OCI-LY3 (cell line): ENCODE measurements at regions not wholly inside any gene's neighbourhood (a gene's known extent, or its start where the extent isn't known, plus 50 kb on each side); places are given as distances from the start of the nearest gene placed in this dataset.

Experiments
- H2AFZ ChIP-seq: fragments of 200-600, 300-600 bp; shearing (Covaris generic); 2 replicates; pipeline ENCODE4 v1.6.0; 2014; ENCODE audit warnings: antibody characterized with exemption, low read depth, low read length
- H3K27ac ChIP-seq: fragments of 200-600, 300-600 bp; sonication (generic); 2 replicates; pipeline ENCODE4 v1.5.1; 2014; ENCODE audit warnings: mild to moderate bottlenecking, low read length, moderate library complexity, mixed read lengths
- H3K27me3 ChIP-seq: fragments of 200-600, 300-600 bp; sonication (generic); 2 replicates; pipeline ENCODE4 v1.6.1; 2014; ENCODE audit warnings: low read depth, low read length, mixed read lengths
- H3K36me3 ChIP-seq: fragments of 200-600, 300-600 bp; sonication (generic); replicated peaks from 2 replicates; pipeline ENCODE3; 2014; ENCODE audit warnings: low read depth, low read length, mixed read lengths
- H3K4me1 ChIP-seq: fragments of 300-600, 200-600 bp; sonication (generic); 2 replicates; pipeline ENCODE4 v1.6.1; 2014; ENCODE audit warnings: low read length, mixed read lengths
- H3K4me2 ChIP-seq: fragments of 200-600, 300-600 bp; sonication (generic); 2 replicates; pipeline ENCODE4 v1.6.1; 2014; ENCODE audit warnings: low read length, mixed read lengths
- H3K4me3 ChIP-seq: fragments of 300-600, 200-600 bp; sonication (generic); 2 replicates; pipeline ENCODE4 v1.5.1; 2014; ENCODE audit warnings: antibody characterized with exemption, mild to moderate bottlenecking, low read length, moderate library complexity
- H3K79me2 ChIP-seq: fragments of 300-600, 200-600 bp; shearing (Covaris generic); 2 replicates; pipeline ENCODE4 v1.6.1; 2014; ENCODE audit warnings: mild to moderate bottlenecking, low read length, mixed read lengths
- H3K9ac ChIP-seq: fragments of 300-600, 200-600 bp; shearing (Covaris generic); 2 replicates; pipeline ENCODE4 v1.6.0; 2014; ENCODE audit warnings: mild to moderate bottlenecking, low read length, moderate library complexity
- H3K9me3 ChIP-seq: fragments of 200-600, 300-600 bp; shearing (Covaris generic); 2 replicates; pipeline ENCODE4 v1.6.1; 2014; ENCODE audit warnings: low read length, mixed read lengths; ENCODE audit not compliant: insufficient read depth
- H4K20me1 ChIP-seq: fragments of 200-600, 300-600 bp; sonication (generic); 2 replicates; pipeline ENCODE4 v1.6.1; 2016; ENCODE audit warnings: low read length, mixed read lengths; ENCODE audit not compliant: insufficient read depth
- EZH2phosphoT487 ChIP-seq: fragments of 200-600 bp; shearing (Covaris generic); IDR thresholded peaks from 2 replicates; pipeline ENCODE4 v1.6.1; 2018; ENCODE audit warnings: antibody characterized with exemption, mixed run types, low read depth
- TF ChIP-seq, protein P1 (sequence below): fragments of 200-600, 300-600 bp; sonication (generic); IDR thresholded peaks from 2 replicates; pipeline ENCODE4 v1.5.1; 2014; ENCODE audit warnings: antibody characterized with exemption, low read length, low read depth

DNA sequence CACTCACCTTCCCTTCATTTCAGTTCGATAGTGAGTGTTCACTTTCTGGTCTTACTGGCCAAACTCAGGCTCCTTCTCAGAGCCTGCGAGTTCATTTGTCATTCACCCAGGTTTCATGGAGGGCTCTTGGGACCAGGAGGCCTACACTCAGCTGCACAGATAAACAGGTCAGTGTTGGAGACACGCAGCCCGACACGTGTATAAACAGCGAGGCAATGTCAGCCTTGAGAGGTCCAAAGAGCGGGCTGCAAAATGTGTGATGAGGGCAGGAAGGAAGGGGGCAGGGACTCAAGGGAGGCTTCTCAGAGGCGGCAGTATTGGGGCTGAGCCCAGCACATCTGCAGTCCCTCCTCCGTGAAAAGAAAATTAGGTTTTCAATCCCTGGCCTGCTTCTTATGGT, 82.6 kb upstream of the ZNF618 start:
- H3K9ac ChIP-seq: no peak overlapping the region
- H3K4me3 ChIP-seq: no peak overlapping the region
- H4K20me1 ChIP-seq: no peaks in the 10 kb centered on the region
- H3K9me3 ChIP-seq: no peaks in the 10 kb centered on the region
- H3K4me1 ChIP-seq: no peaks in the 10 kb centered on the region
- TF ChIP-seq EZH2phosphoT487: no peak
- TF ChIP-seq, protein P1, sequence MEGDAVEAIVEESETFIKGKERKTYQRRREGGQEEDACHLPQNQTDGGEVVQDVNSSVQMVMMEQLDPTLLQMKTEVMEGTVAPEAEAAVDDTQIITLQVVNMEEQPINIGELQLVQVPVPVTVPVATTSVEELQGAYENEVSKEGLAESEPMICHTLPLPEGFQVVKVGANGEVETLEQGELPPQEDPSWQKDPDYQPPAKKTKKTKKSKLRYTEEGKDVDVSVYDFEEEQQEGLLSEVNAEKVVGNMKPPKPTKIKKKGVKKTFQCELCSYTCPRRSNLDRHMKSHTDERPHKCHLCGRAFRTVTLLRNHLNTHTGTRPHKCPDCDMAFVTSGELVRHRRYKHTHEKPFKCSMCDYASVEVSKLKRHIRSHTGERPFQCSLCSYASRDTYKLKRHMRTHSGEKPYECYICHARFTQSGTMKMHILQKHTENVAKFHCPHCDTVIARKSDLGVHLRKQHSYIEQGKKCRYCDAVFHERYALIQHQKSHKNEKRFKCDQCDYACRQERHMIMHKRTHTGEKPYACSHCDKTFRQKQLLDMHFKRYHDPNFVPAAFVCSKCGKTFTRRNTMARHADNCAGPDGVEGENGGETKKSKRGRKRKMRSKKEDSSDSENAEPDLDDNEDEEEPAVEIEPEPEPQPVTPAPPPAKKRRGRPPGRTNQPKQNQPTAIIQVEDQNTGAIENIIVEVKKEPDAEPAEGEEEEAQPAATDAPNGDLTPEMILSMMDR: no peak
- H2AFZ ChIP-seq: no peak overlapping the region
- no peak overlapping the region for H3K4me2 ChIP-seq
- no peaks in the 10 kb centered on the region for H3K79me2 ChIP-seq
- H3K27ac ChIP-seq: no peak overlapping the region
- no peaks in the 10 kb centered on the region for H3K36me3 ChIP-seq
- H3K27me3 ChIP-seq: peaks cover 26% of the 10 kb centered on the region

- no peak for TF ChIP-seq EZH2phosphoT487
- TF ChIP-seq, protein P1: no peak
- Histone ChIP-seq H3K27ac (no peak overlapping the region), H3K27me3 (peaks cover 15% of the 10 kb centered on the region), H3K4me2 (no peak overlapping the region), H3K9me3 (no peaks in the 10 kb centered on the region), H3K36me3 (no peaks in the 10 kb centered on the region), H3K79me2 (no peaks in the 10 kb centered on the region), H3K4me3 (no peak overlapping the region), H4K20me1 (no peaks in the 10 kb centered on the region), H2AFZ (no peak overlapping the region), H3K4me1 (no peaks in the 10 kb centered on the region), H3K9ac (no peak overlapping the region)
These were observed 81.4 kb upstream of the ZNF618 start for GRCh38 chr9:113794721-113795120.

DNA sequence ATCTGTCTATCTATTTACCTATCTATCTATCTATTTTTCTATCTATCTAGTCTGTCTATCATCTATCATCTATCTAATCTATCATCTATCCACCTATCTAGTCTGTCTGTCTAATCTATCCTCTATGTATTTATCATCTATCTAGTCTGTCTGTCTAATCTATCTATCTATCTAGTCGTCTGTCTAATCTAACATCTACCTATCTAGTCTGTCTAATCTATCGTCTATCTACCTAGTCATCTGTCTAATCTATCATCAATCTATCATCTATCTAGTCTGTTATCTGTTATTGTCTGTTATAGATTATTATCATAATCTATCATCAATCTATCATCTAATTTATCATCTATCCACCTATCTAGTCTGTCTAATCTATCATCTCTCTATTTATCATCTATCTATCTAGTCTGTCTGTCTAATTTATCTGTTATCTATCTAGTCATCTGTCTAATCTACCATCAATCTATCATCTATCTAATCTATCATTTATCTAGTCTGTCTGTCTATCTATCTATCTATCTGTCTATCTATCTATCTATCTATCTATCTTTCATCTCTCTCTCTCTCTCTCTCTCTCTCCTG, 80.2 kb upstream of the ZNF618 start:
- Histone ChIP-seq H3K27ac (no peak overlapping the region), H3K9ac (no peak overlapping the region), H2AFZ (no peak overlapping the region), H3K36me3 (no peaks in the 10 kb centered on the region), H3K4me1 (no peaks in the 10 kb centered on the region), H4K20me1 (no peaks in the 10 kb centered on the region), H3K9me3 (no peaks in the 10 kb centered on the region), H3K27me3 (peaks cover 13% of the 10 kb centered on the region), H3K4me3 (no peak overlapping the region), H3K4me2 (no peak overlapping the region), H3K79me2 (no peaks in the 10 kb centered on the region)
- TF ChIP-seq, protein P1: no peak
- no peak for TF ChIP-seq EZH2phosphoT487

DNA sequence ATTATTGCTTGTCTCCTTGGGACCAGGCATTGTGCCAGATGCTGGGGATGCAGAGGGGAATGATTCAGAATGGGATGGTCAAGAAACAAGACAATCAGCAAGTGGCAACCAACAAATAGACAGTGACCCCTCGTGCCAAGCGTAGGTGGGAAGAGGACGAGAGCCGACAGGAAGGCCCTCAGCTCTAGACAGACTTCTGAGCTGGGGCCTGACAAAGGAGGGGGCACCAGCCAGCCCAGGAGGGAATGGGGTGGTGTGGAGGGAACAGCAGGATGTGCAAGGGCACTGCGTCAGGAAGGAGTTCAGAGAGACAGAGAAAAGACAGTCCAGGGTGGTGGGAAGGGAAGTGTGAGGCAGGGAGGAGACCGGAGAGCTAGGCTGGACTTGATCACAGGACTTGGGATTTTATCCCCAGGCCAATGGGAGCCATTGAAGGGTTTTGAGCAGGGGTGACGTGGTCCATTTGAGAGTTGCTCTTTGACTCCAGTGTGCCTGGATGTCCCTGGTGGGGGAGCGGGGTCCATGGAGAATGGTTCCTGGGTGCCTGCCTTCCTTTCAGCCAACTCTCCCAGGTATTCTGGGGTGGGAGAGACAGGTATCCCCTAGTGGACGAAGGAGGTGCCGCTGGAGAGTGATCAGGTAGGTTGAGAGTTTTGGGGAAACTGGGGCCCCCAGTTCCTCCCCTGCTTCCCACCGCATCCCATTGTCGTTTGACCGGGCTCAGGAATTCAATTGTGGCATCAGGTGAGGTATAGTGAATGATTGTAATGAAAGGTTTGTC, 79.3 kb upstream of the ZNF618 start:
- no peaks in the 10 kb centered on the region for H4K20me1 ChIP-seq
- no peaks in the 10 kb centered on the region for H3K4me1 ChIP-seq
- no peak overlapping the region for H3K4me2 ChIP-seq
- no peaks in the 10 kb centered on the region for H3K36me3 ChIP-seq
- TF ChIP-seq, protein P1: no peak
- TF ChIP-seq EZH2phosphoT487: no peak
- H3K79me2 ChIP-seq: no peaks in the 10 kb centered on the region
- no peak overlapping the region for H3K9ac ChIP-seq
- H3K27me3 ChIP-seq: peaks cover 7% of the 10 kb centered on the region
- H3K4me3 ChIP-seq: no peak overlapping the region
- no peak overlapping the region for H3K27ac ChIP-seq
- no peak overlapping the region for H2AFZ ChIP-seq
- no peaks in the 10 kb centered on the region for H3K9me3 ChIP-seq
